ENCODE measurements at regions not wholly inside any gene's neighbourhood (a gene's known extent, or its start where the extent isn't known, plus 50 kb on each side); places are given as distances from the start of the nearest gene placed in this dataset.

DNA sequence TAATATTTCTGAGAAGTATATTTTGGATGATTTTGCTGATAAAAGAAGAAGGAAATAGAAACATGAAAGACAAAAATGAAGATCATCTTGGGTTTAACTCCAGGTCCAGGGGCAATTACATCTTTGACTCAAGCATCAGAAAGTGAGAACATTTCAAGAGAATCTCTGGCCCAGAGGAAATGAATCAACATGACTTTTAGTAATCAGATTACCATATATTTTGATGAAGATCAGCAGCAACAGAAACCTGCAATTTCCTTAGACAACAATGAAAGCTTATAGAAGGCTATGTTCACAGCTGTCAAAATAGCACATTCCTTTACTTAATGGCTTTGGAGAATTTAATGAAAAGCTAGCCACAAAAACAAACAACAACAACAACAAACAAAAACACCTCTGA lies 638.1 kb downstream of the EFNA5 start:
- TF ChIP-seq, protein P1, sequence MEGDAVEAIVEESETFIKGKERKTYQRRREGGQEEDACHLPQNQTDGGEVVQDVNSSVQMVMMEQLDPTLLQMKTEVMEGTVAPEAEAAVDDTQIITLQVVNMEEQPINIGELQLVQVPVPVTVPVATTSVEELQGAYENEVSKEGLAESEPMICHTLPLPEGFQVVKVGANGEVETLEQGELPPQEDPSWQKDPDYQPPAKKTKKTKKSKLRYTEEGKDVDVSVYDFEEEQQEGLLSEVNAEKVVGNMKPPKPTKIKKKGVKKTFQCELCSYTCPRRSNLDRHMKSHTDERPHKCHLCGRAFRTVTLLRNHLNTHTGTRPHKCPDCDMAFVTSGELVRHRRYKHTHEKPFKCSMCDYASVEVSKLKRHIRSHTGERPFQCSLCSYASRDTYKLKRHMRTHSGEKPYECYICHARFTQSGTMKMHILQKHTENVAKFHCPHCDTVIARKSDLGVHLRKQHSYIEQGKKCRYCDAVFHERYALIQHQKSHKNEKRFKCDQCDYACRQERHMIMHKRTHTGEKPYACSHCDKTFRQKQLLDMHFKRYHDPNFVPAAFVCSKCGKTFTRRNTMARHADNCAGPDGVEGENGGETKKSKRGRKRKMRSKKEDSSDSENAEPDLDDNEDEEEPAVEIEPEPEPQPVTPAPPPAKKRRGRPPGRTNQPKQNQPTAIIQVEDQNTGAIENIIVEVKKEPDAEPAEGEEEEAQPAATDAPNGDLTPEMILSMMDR (IDR thresholded peaks at IDR 0.05; ENCODE audit: low read depth, low read length, missing input control), result no peak
- no peak for TF ChIP-seq FOXA1 (IDR thresholded peaks at IDR 0.05)

Data from liver (tissue), 2 donors.